Endodermal cell (in vitro differentiated cells): ENCODE measurements at regions not wholly inside any gene's neighbourhood (a gene's known extent, or its start where the extent isn't known, plus 50 kb on each side); places are given as distances from the start of the nearest gene placed in this dataset.

Experiments used
- DNase-seq: peaks from one replicate; pipeline ENCODE4 v3.0.0-alpha.2; 2017
- H3K27ac ChIP-seq: 2 replicates; pipeline ENCODE4 v1.5.1; 2013; ENCODE audit warnings: mild to moderate bottlenecking, low read depth, low read length, moderate library complexity
- H3K27me3 ChIP-seq: 2 replicates; pipeline ENCODE4 v1.6.1; 2013; ENCODE audit warnings: mild to moderate bottlenecking, low read length, moderate library complexity; ENCODE audit not compliant: insufficient read depth, control insufficient read depth, poor library complexity, severe bottlenecking
- H3K36me3 ChIP-seq: 2 replicates; pipeline ENCODE4 v1.7.0; 2013; ENCODE audit warnings: mild to moderate bottlenecking, low read length, moderate library complexity; ENCODE audit not compliant: control insufficient read depth, insufficient read depth
- H3K4me1 ChIP-seq: one replicate; pipeline ENCODE4 v1.7.0; 2013; ENCODE audit warnings: low read length; ENCODE audit not compliant: control insufficient read depth, insufficient read depth
- H3K4me3 ChIP-seq: 2 replicates; pipeline ENCODE4 v1.5.1; 2013; ENCODE audit warnings: mild to moderate bottlenecking, low read length, moderate library complexity
- H3K9ac ChIP-seq: 2 replicates; pipeline ENCODE4 v1.6.1; 2013; ENCODE audit warnings: mild to moderate bottlenecking, low read length, moderate library complexity; ENCODE audit not compliant: poor library complexity, severe bottlenecking; ENCODE audit errors: extremely low read depth
- H3K9me3 ChIP-seq: 2 replicates; pipeline ENCODE4 v1.6.1; 2013; ENCODE audit warnings: mild to moderate bottlenecking, low read length, moderate library complexity; ENCODE audit not compliant: control insufficient read depth
- H3K27ac Mint-ChIP-seq: 2 replicates; pipeline ENCODE4 v1.8.0; 2020; ENCODE audit warnings: mixed read lengths
- H3K27me3 Mint-ChIP-seq: 2 replicates; pipeline ENCODE4 v1.8.0; 2021; ENCODE audit warnings: mild to moderate bottlenecking, mixed read lengths; ENCODE audit not compliant: insufficient read depth
- H3K36me3 Mint-ChIP-seq: 2 replicates; pipeline ENCODE4 v1.8.0; 2020; ENCODE audit warnings: low read depth, mixed read lengths
- H3K4me1 Mint-ChIP-seq: 2 replicates; pipeline ENCODE4 v1.8.0; 2020; ENCODE audit warnings: mixed read lengths
- H3K4me3 Mint-ChIP-seq: 2 replicates; pipeline ENCODE4 v1.8.0; 2020; ENCODE audit warnings: mild to moderate bottlenecking, moderate library complexity, mixed read lengths
- H3K9me3 Mint-ChIP-seq: 2 replicates; pipeline ENCODE4 v1.8.0; 2020; ENCODE audit warnings: mild to moderate bottlenecking, mixed read lengths
- CTCF ChIP-seq: fragments of 200-600 bp; sonication (generic); conservative IDR thresholded peaks from 2 replicates; pipeline ENCODE4 v1.5.0; 2021; ENCODE audit warnings: antibody characterized with exemption, mild to moderate bottlenecking
- WGBS, 2 experiments: methylation state at CpG; one replicate each; pipeline versions ENCODE4 v1.1.5 to v1.1.7; 2013; ENCODE audit warnings: missing lambda C conversion rate in 2 of 2, mixed read lengths in 1 of 2; ENCODE audit not compliant: insufficient coverage in 1 of 2, insufficient read length in 1 of 2; 5-methylcytosine and 5-hydroxymethylcytosine counted together

GRCh38 chr14:85180876-85181275 lies 349.1 kb upstream of the FLRT2 start:
- WGBS, 2 experiments = 86 to 96% methylated on average over 1 of the region's 1 CpG
- no peak for TF ChIP-seq CTCF

GRCh38 chr14:85182282-85182681 lies 347.7 kb upstream of the FLRT2 start:
- no peaks in the 10 kb centered on the region for H3K36me3 Mint-ChIP-seq
- H3K4me3 ChIP-seq = no peak overlapping the region
- H3K9me3 Mint-ChIP-seq = peaks cover 4% of the 10 kb centered on the region
- DNase-seq = no peak
- H3K4me1 Mint-ChIP-seq = peaks cover 2% of the 10 kb centered on the region
- H3K9ac ChIP-seq = no peak overlapping the region
- no peaks in the 10 kb centered on the region for H3K36me3 ChIP-seq
- no peaks in the 10 kb centered on the region for H3K27me3 ChIP-seq
- no peak overlapping the region for H3K27ac Mint-ChIP-seq
- H3K27me3 Mint-ChIP-seq = no peaks in the 10 kb centered on the region
- H3K4me1 ChIP-seq = no peaks in the 10 kb centered on the region
- no peak overlapping the region for H3K4me3 Mint-ChIP-seq
- H3K27ac ChIP-seq = no peak overlapping the region
- 86 to 100% methylated on average over 3 to 4 of the region's 4 CpGs for WGBS, 2 experiments
- no peak for TF ChIP-seq CTCF
- no peaks in the 10 kb centered on the region for H3K9me3 ChIP-seq

More at GRCh38 chr14:85180876-85181275, 349.1 kb upstream of the FLRT2 start:
- Mint-ChIP-seq H3K27me3 (no peaks in the 10 kb centered on the region), H3K4me1 (peaks cover 2% of the 10 kb centered on the region), H3K27ac (no peak overlapping the region), H3K4me3 (no peak overlapping the region), H3K36me3 (no peaks in the 10 kb centered on the region), H3K9me3 (peaks cover 4% of the 10 kb centered on the region)
- Histone ChIP-seq H3K27me3 (no peaks in the 10 kb centered on the region), H3K4me3 (no peak overlapping the region), H3K4me1 (no peaks in the 10 kb centered on the region), H3K9ac (no peak overlapping the region), H3K36me3 (no peaks in the 10 kb centered on the region), H3K9me3 (no peaks in the 10 kb centered on the region), H3K27ac (no peak overlapping the region)
- no peak for DNase-seq

- no peaks in the 10 kb centered on the region for H3K27me3 ChIP-seq
- H3K4me1 ChIP-seq = peaks cover 3% of the 10 kb centered on the region
- WGBS, 2 experiments = 95% methylated on average over 7 to 8 of the region's 8 CpGs
- H3K4me3 ChIP-seq = no peak overlapping the region
- no peaks in the 10 kb centered on the region for H3K27me3 Mint-ChIP-seq
- no peaks in the 10 kb centered on the region for H3K36me3 Mint-ChIP-seq
- H3K36me3 ChIP-seq = no peaks in the 10 kb centered on the region
- H3K9ac ChIP-seq = no peak overlapping the region
- no peaks in the 10 kb centered on the region for H3K9me3 ChIP-seq
- H3K9me3 Mint-ChIP-seq = no peaks in the 10 kb centered on the region
- H3K4me3 Mint-ChIP-seq = no peak overlapping the region
- no peaks in the 10 kb centered on the region for H3K4me1 Mint-ChIP-seq
- H3K27ac ChIP-seq = no peak overlapping the region
- H3K27ac Mint-ChIP-seq = no peak overlapping the region
- no peak for TF ChIP-seq CTCF
- DNase-seq = no peak
Measured at GRCh38 chr14:85186082-85186481, 343.9 kb upstream of the FLRT2 start.
